ENCODE measurements at regions not wholly inside any gene's neighbourhood (a gene's known extent, or its start where the extent isn't known, plus 50 kb on each side); places are given as distances from the start of the nearest gene placed in this dataset.

DNA sequence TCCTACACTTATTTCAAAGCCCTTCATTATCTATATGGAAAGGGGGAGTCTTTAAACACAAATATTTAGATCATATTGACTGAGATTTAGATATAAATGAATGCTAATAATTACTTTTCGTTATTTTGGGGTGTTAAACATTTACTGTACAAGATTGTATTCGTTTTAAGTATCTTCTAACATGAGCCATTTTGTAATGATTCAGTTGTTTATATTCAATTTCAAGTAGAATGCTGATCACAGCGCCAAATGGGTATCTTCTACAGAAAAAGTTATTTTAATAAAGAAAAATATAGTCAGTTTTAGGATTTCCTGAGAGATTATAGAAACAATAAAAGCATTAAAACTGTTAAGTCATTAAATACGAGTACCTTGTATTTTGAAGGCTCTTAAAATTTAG, 104.5 kb upstream of the HNRNPU start:
- TF ChIP-seq TEAD4 (IDR thresholded peaks at IDR 0.05) (no peak), TAF1 (IDR thresholded peaks at IDR 0.05; ENCODE audit: low read depth) (no peak), RAD21 (IDR thresholded peaks at IDR 0.05; ENCODE audit: low read depth) (no peak), TCF12 (IDR thresholded peaks at IDR 0.05; ENCODE audit: low read depth) (no peak), CREB1 (IDR thresholded peaks at IDR 0.05; ENCODE audit: low read depth) (no peak), ZBTB7A (IDR thresholded peaks at IDR 0.05; ENCODE audit: low read depth) (no peak), EGR1 (IDR thresholded peaks at IDR 0.05) (no peak), MAX (IDR thresholded peaks at IDR 0.05) (no peak), EP300 (IDR thresholded peaks at IDR 0.05; ENCODE audit: borderline replicate concordance) (no peak), YY1 (IDR thresholded peaks at IDR 0.05; ENCODE audit: low read depth) (no peak), NFIC (IDR thresholded peaks at IDR 0.05) (no peak), CEBPB (IDR thresholded peaks at IDR 0.05) (no peak), FOXM1 (IDR thresholded peaks at IDR 0.05; ENCODE audit: borderline replicate concordance, low read depth) (no peak)
- TF ChIP-seq, protein P1, sequence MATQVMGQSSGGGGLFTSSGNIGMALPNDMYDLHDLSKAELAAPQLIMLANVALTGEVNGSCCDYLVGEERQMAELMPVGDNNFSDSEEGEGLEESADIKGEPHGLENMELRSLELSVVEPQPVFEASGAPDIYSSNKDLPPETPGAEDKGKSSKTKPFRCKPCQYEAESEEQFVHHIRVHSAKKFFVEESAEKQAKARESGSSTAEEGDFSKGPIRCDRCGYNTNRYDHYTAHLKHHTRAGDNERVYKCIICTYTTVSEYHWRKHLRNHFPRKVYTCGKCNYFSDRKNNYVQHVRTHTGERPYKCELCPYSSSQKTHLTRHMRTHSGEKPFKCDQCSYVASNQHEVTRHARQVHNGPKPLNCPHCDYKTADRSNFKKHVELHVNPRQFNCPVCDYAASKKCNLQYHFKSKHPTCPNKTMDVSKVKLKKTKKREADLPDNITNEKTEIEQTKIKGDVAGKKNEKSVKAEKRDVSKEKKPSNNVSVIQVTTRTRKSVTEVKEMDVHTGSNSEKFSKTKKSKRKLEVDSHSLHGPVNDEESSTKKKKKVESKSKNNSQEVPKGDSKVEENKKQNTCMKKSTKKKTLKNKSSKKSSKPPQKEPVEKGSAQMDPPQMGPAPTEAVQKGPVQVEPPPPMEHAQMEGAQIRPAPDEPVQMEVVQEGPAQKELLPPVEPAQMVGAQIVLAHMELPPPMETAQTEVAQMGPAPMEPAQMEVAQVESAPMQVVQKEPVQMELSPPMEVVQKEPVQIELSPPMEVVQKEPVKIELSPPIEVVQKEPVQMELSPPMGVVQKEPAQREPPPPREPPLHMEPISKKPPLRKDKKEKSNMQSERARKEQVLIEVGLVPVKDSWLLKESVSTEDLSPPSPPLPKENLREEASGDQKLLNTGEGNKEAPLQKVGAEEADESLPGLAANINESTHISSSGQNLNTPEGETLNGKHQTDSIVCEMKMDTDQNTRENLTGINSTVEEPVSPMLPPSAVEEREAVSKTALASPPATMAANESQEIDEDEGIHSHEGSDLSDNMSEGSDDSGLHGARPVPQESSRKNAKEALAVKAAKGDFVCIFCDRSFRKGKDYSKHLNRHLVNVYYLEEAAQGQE (IDR thresholded peaks at IDR 0.05; ENCODE audit: low read depth) = no peak
- TF ChIP-seq, protein P2, sequence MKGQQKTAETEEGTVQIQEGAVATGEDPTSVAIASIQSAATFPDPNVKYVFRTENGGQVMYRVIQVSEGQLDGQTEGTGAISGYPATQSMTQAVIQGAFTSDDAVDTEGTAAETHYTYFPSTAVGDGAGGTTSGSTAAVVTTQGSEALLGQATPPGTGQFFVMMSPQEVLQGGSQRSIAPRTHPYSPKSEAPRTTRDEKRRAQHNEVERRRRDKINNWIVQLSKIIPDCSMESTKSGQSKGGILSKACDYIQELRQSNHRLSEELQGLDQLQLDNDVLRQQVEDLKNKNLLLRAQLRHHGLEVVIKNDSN (IDR thresholded peaks at IDR 0.05) = no peak

DNA sequence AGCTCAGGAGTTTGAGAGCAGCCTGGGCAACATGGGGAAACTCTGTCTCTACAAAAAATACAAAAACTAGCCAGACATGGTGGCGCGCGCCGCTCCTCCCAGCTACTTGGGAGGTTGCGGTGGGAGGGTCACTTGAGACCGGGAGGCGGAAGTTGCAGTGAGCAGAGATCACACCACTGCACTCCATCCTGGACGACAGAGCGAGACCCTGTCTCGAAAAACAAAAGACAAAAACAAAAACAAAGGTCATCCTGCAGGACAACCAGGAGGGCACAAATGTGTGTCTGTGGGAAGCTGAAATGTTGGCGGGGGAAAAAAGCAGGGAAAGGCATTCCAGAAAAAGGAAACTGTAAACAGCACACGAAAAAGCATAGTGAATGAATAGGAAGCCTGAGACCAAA, 104.1 kb upstream of the HNRNPU start:
- TF ChIP-seq YY1 (IDR thresholded peaks at IDR 0.05; ENCODE audit: low read depth) (no peak), EGR1 (IDR thresholded peaks at IDR 0.05) (no peak), TCF12 (IDR thresholded peaks at IDR 0.05; ENCODE audit: low read depth) (no peak), TEAD4 (IDR thresholded peaks at IDR 0.05) (no peak), EP300 (IDR thresholded peaks at IDR 0.05; ENCODE audit: borderline replicate concordance) (no peak), NFIC (IDR thresholded peaks at IDR 0.05) (no peak), CREB1 (IDR thresholded peaks at IDR 0.05; ENCODE audit: low read depth) (no peak), CEBPB (IDR thresholded peaks at IDR 0.05) (no peak), RAD21 (IDR thresholded peaks at IDR 0.05; ENCODE audit: low read depth) (no peak), FOXM1 (IDR thresholded peaks at IDR 0.05; ENCODE audit: borderline replicate concordance, low read depth) (no peak), ZBTB7A (IDR thresholded peaks at IDR 0.05; ENCODE audit: low read depth) (no peak), MAX (IDR thresholded peaks at IDR 0.05) (no peak), TAF1 (IDR thresholded peaks at IDR 0.05; ENCODE audit: low read depth) (no peak)
- TF ChIP-seq, protein P2 (IDR thresholded peaks at IDR 0.05) = no peak
- TF ChIP-seq, protein P1 (IDR thresholded peaks at IDR 0.05; ENCODE audit: low read depth) = no peak

DNA sequence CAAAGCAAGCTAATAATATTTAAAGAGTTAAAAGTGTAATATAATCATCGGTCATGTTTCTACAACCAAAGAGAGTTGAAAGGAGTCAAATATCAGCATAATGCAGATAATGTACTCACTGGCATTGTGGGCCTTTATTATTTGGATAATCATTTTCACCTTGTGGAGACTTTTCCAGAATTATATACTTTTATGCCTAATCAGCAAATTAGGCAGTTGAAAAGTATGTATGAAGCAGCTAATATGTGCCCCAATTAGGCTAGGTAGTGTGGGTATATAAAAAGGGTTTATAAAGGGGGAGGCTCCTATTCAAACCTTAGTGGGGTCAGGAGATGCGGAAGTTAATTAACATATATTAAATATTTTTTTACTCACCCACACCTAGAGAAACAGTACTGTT, 102.8 kb upstream of the HNRNPU start:
- no peak for TF ChIP-seq EP300 (IDR thresholded peaks at IDR 0.05; ENCODE audit: borderline replicate concordance)
- no peak for TF ChIP-seq TCF12 (IDR thresholded peaks at IDR 0.05; ENCODE audit: low read depth)
- no peak for TF ChIP-seq TEAD4 (IDR thresholded peaks at IDR 0.05)
- no peak for TF ChIP-seq MAX (IDR thresholded peaks at IDR 0.05)
- TF ChIP-seq FOXM1 (IDR thresholded peaks at IDR 0.05; ENCODE audit: borderline replicate concordance, low read depth) = no peak
- no peak for TF ChIP-seq ZBTB7A (IDR thresholded peaks at IDR 0.05; ENCODE audit: low read depth)
- no peak for TF ChIP-seq YY1 (IDR thresholded peaks at IDR 0.05; ENCODE audit: low read depth)
- TF ChIP-seq, protein P1 (IDR thresholded peaks at IDR 0.05; ENCODE audit: low read depth) = no peak
- TF ChIP-seq RAD21 (IDR thresholded peaks at IDR 0.05; ENCODE audit: low read depth) = no peak
- no peak for TF ChIP-seq EGR1 (IDR thresholded peaks at IDR 0.05)
- TF ChIP-seq TAF1 (IDR thresholded peaks at IDR 0.05; ENCODE audit: low read depth) = no peak
- no peak for TF ChIP-seq NFIC (IDR thresholded peaks at IDR 0.05)
- no peak for TF ChIP-seq CEBPB (IDR thresholded peaks at IDR 0.05)

Measured in Ishikawa (cell line).